ENCODE measurements at regions not wholly inside any gene's neighbourhood (a gene's known extent, or its start where the extent isn't known, plus 50 kb on each side); places are given as distances from the start of the nearest gene placed in this dataset.

GRCh38 chr18:54737986-54738385 is 90.3 kb upstream of the RAB27B start:
- Histone ChIP-seq H3K27me3 (ENCODE audit: control insufficient read depth in 2 of 2, insufficient read depth in 2 of 2, low read length in 2 of 2) (peaks cover 0 to 5% of the 10 kb centered on the region in 2 donors), H4K20me1 (ENCODE audit: insufficient read depth, low read length) (no peaks in the 10 kb centered on the region), H3K79me2 (ENCODE audit: insufficient read depth, low read length) (no peaks in the 10 kb centered on the region), H3K27ac (ENCODE audit: low read depth in 1 of 2, low read length in 2 of 2) (no peak overlapping the region), H3K4me3 (replicated peaks in 1 of 3; ENCODE audit: low read depth in 2 of 3, low read length in 3 of 3) (no peak overlapping the region), H3K9ac (ENCODE audit: insufficient read depth, low read length, poor library complexity, severe bottlenecking) (no peak overlapping the region), H3K36me3 (replicated peaks in 1 of 2; ENCODE audit: control insufficient read depth in 1 of 2, insufficient read depth in 2 of 2, low read length in 2 of 2) (no peaks in the 10 kb centered on the region), H2AFZ (ENCODE audit: insufficient read depth, low read depth, low read length, poor library complexity, severe bottlenecking) (no peak overlapping the region), H3K9me3 (replicated peaks in 1 of 2; ENCODE audit: control insufficient read depth in 1 of 2, insufficient read depth in 1 of 2, low read length in 2 of 2) (no peaks in the 10 kb centered on the region), H3K4me2 (replicated peaks; ENCODE audit: extremely low read depth, low read length, poor library complexity, severe bottlenecking) (no peak overlapping the region), H3K4me1 (ENCODE audit: control insufficient read depth in 1 of 2, insufficient read depth in 2 of 2, low read length in 2 of 2) (no peaks in the 10 kb centered on the region)
- Mint-ChIP-seq H3K27ac (no peak overlapping the region), H3K4me1 (no peaks in the 10 kb centered on the region), H3K4me3 (no peak overlapping the region), H3K9me3 (peaks cover 0 to 4% (median 0%) of the 10 kb centered on the region in 7 donors), H3K36me3 (no peaks in the 10 kb centered on the region), H3K27me3 (ENCODE audit: low read depth in 3 of 3) (peaks cover 2 to 4% (median 3%) of the 10 kb centered on the region in 3 donors)
- no peak for DNase-seq
- intact Hi-C loops (cut with micrococcal nuclease): no loop called here
- no peak for TF ChIP-seq CTCF (IDR thresholded peaks at IDR 0.05)
- WGBS (ENCODE audit: insufficient coverage): no CpG with 5 or more reads among the region's 3 CpGs

DNA sequence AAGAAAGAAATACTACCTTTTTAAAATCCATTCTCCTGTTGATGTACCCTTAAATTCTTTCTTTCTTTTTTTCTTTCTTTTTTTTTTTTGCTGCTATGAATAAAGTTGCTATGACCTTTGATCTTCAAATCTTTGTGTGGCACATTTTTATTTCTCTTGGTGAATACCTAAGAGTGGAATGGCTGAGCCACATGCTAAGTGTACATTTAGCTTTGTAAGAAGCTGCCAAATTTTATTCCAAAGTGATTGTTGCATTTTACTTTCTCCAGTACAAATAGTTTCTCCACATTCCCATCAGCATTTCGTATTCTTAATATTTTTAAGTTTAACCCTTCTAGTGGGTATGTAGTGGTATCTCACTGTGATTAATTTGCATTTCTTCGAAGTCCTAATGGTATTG is 88.8 kb upstream of the RAB27B start:
- Histone ChIP-seq H3K27me3 (ENCODE audit: control insufficient read depth in 2 of 2, insufficient read depth in 2 of 2, low read length in 2 of 2) (no peaks in the 10 kb centered on the region), H3K4me1 (ENCODE audit: control insufficient read depth in 1 of 2, insufficient read depth in 2 of 2, low read length in 2 of 2) (no peaks in the 10 kb centered on the region), H3K9me3 (replicated peaks in 1 of 2; ENCODE audit: control insufficient read depth in 1 of 2, insufficient read depth in 1 of 2, low read length in 2 of 2) (no peaks in the 10 kb centered on the region), H3K4me3 (replicated peaks in 1 of 3; ENCODE audit: low read depth in 2 of 3, low read length in 3 of 3) (no peak overlapping the region), H2AFZ (ENCODE audit: insufficient read depth, low read depth, low read length, poor library complexity, severe bottlenecking) (no peak overlapping the region), H3K79me2 (ENCODE audit: insufficient read depth, low read length) (no peaks in the 10 kb centered on the region), H3K9ac (ENCODE audit: insufficient read depth, low read length, poor library complexity, severe bottlenecking) (no peak overlapping the region), H4K20me1 (ENCODE audit: insufficient read depth, low read length) (no peaks in the 10 kb centered on the region), H3K36me3 (replicated peaks in 1 of 2; ENCODE audit: control insufficient read depth in 1 of 2, insufficient read depth in 2 of 2, low read length in 2 of 2) (no peaks in the 10 kb centered on the region), H3K4me2 (replicated peaks; ENCODE audit: extremely low read depth, low read length, poor library complexity, severe bottlenecking) (no peak overlapping the region), H3K27ac (ENCODE audit: low read depth in 1 of 2, low read length in 2 of 2) (no peak overlapping the region)
- no peak for DNase-seq
- H3K4me1 Mint-ChIP-seq: no peaks in the 10 kb centered on the region
- intact Hi-C loops (cut with micrococcal nuclease): no loop called here
- H3K36me3 Mint-ChIP-seq: no peaks in the 10 kb centered on the region
- peaks cover 0 to 4% (median 0%) of the 10 kb centered on the region in 7 donors for H3K9me3 Mint-ChIP-seq
- no CpG with 5 or more reads among the region's 2 CpGs for WGBS (ENCODE audit: insufficient coverage)
- no peak overlapping the region for H3K4me3 Mint-ChIP-seq
- TF ChIP-seq CTCF (IDR thresholded peaks at IDR 0.05): no peak
- peaks cover 0 to 3% (median 2%) of the 10 kb centered on the region in 3 donors for H3K27me3 Mint-ChIP-seq (ENCODE audit: low read depth in 3 of 3)
- no peak overlapping the region for H3K27ac Mint-ChIP-seq
